ENCODE measurements at regions not wholly inside any gene's neighbourhood (a gene's known extent, or its start where the extent isn't known, plus 50 kb on each side); places are given as distances from the start of the nearest gene placed in this dataset.

- intact Hi-C loops (cut with micrococcal nuclease; ENCODE audit: unreplicated experiment) (loop anchor here (10.0 kb wide), 1 partner anchor 955 kb away; no protein-coding TSS in a partner anchor), in situ Hi-C loops (cut with MboI) (no loop called here)
- 37% methylated on average over 5 of the region's 5 CpGs for WGBS (ENCODE audit: insufficient coverage, insufficient replicate concordance, low lambda C conversion rate, missing lambda C conversion rate)
- ATAC-seq (no peak), FAIRE-seq (no peak), DNase-seq (ENCODE audit: low read depth, low spot score) (no peak)
- BruUV-seq (replicated peaks): no TSS peak
- H3K79me2 ChIP-seq (ENCODE audit: control insufficient read depth, insufficient read depth, low read length): no peaks in the 10 kb centered on the region
- H3K4me3 ChIP-seq: no peak overlapping the region
- H2AFZ ChIP-seq (ENCODE audit: control insufficient read depth, low read depth, low read length): no peak overlapping the region
- SMC1A ChIA-PET (ENCODE audit: uncharacterized antibody, unreplicated experiment): no interaction called here
- POLR2A ChIA-PET: no interaction called here
- H3K27ac ChIP-seq (ENCODE audit: control insufficient read depth, insufficient read depth): no peak overlapping the region
- no peak for TF ChIP-seq JUNB (IDR thresholded peaks at IDR 0.05)
- TF ChIP-seq PKNOX1 (IDR thresholded peaks at IDR 0.05): no peak
- TF ChIP-seq RBBP5 (conservative IDR thresholded peaks at IDR 0.05): no peak
- TF ChIP-seq STAT3 (IDR thresholded peaks at IDR 0.05; ENCODE audit: low read depth, low read length): no peak
- no peak for TF ChIP-seq BMI1 (IDR thresholded peaks at IDR 0.05; ENCODE audit: borderline replicate concordance)
- TF ChIP-seq PRDM15 (CRISPR knock-in tag; IDR thresholded peaks at IDR 0.05): no peak
- no peak for TF ChIP-seq MXI1 (IDR thresholded peaks at IDR 0.05; ENCODE audit: low read depth, low read length)
- TF ChIP-seq WRNIP1 (IDR thresholded peaks at IDR 0.05; ENCODE audit: borderline replicate concordance, low read depth, low read length): no peak
- no peak for TF ChIP-seq MEF2A (IDR thresholded peaks at IDR 0.05; ENCODE audit: insufficient read depth, low read depth, low read length)
- TF ChIP-seq SPI1 (IDR thresholded peaks at IDR 0.05; ENCODE audit: borderline replicate concordance, insufficient read depth, low read depth, low read length): no peak
- no peak for TF ChIP-seq HDAC2 (IDR thresholded peaks at IDR 0.05)
- no peak for TF ChIP-seq BCL3 (IDR thresholded peaks at IDR 0.05; ENCODE audit: borderline replicate concordance, insufficient read depth, low read depth, low read length, poor library complexity, severe bottlenecking)
- TF ChIP-seq RELA (IDR thresholded peaks at IDR 0.05; ENCODE audit: borderline replicate concordance, partially characterized antibody): no peak
- no peak for TF ChIP-seq SMAD5 (IDR thresholded peaks at IDR 0.05; ENCODE audit: low read depth)
- no peak for TF ChIP-seq STAT1 (conservative IDR thresholded peaks at IDR 0.05)
- no peak for TF ChIP-seq SUPT20H (IDR thresholded peaks at IDR 0.05; ENCODE audit: borderline replicate concordance, control insufficient read depth, low read depth, low read length)
- no peak for TF ChIP-seq TCF7 (IDR thresholded peaks at IDR 0.05; ENCODE audit: borderline replicate concordance)
- TF ChIP-seq BCLAF1 (IDR thresholded peaks at IDR 0.05): no peak
- no peak overlapping the region for H3K4me2 ChIP-seq (ENCODE audit: control insufficient read depth, insufficient read depth)
- no peaks in the 10 kb centered on the region for H3K4me1 ChIP-seq (ENCODE audit: control insufficient read depth, insufficient read depth, low read length)
- CTCF ChIA-PET: no interaction called here
- H4K20me1 ChIP-seq (ENCODE audit: control insufficient read depth, insufficient read depth): no peaks in the 10 kb centered on the region
- H3K9me3 ChIP-seq (replicated peaks; ENCODE audit: control insufficient read depth, insufficient read depth, low read length): no peaks in the 10 kb centered on the region
- no peak overlapping the region for H3K9ac ChIP-seq (ENCODE audit: control insufficient read depth, insufficient read depth, low read length)
- RAD21 ChIA-PET (ENCODE audit: unreplicated experiment): no interaction called here
- H3K36me3 ChIP-seq (ENCODE audit: control insufficient read depth in 2 of 2, insufficient read depth in 2 of 2, low read length in 1 of 2): no peaks in the 10 kb centered on the region
- H3K27me3 ChIP-seq (replicated peaks in 1 of 2; ENCODE audit: control insufficient read depth in 2 of 2, insufficient read depth in 2 of 2, low read length in 1 of 2): peaks cover 0 to 4% of the 10 kb centered on the region in 2 experiments; a peak in 2 of 4 replicates
Observed at GRCh38 chr9:680106-680505, 161.4 kb upstream of the DMRT1 start.

Data from GM12878 (cell line).